GM21515 (cell line): ENCODE measurements at regions not wholly inside any gene's neighbourhood (a gene's known extent, or its start where the extent isn't known, plus 50 kb on each side); places are given as distances from the start of the nearest gene placed in this dataset.
"Not testable (repeated sequence)": the region's sequence is repeated elsewhere in the genome, so short reads cannot be mapped to it uniquely, and the experiment has no call there.

ENCODE experiments used
- ATAC-seq: cut with Tn5 transposase; IDR thresholded peaks from one replicate; pipeline ENCODE4 v1.9.1; 2021; ENCODE audit not compliant: unreplicated experiment

GRCh38 chr6:104676679-104677078 lies 183.0 kb downstream of the HACE1 start:
- ATAC-seq = not testable (repeated sequence)

DNA sequence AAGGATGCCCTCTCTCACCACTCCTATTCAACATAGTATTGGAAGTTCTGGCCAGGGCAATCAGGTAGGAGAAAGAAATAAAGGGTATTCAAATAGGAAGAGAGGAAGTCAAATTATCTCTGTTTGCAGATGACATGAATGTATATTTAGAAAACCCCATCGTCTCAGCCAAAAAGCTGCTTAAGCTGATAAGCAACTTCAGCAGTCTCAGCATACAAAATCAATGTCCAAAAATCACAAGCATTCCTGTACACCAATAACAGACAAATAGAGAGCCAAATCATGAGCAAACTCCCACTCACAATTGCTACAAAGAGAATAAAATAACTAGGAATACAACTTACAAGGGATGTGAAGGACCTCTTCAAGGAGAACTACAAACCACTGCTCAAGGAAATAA lies 184.6 kb downstream of the HACE1 start:
- not testable (repeated sequence) for ATAC-seq

GRCh38 chr6:104673078-104673477 lies 186.6 kb downstream of the HACE1 start:
- ATAC-seq = not testable (repeated sequence)

- not testable (repeated sequence) for ATAC-seq
Observed at GRCh38 chr6:104671591-104671891, 188.2 kb downstream of the HACE1 start.

- not testable (repeated sequence) for ATAC-seq
Observed at GRCh38 chr6:104670834-104671590, 188.7 kb downstream of the HACE1 start.

GRCh38 chr6:104669483-104669882 lies 190.2 kb downstream of the HACE1 start:
- ATAC-seq = no peak

- no peak for ATAC-seq
Observed at GRCh38 chr6:104656235-104656634, 203.5 kb downstream of the HACE1 start.

- no peak for ATAC-seq
Observed at GRCh38 chr6:104653781-104654180, 205.9 kb downstream of the HACE1 start.

DNA sequence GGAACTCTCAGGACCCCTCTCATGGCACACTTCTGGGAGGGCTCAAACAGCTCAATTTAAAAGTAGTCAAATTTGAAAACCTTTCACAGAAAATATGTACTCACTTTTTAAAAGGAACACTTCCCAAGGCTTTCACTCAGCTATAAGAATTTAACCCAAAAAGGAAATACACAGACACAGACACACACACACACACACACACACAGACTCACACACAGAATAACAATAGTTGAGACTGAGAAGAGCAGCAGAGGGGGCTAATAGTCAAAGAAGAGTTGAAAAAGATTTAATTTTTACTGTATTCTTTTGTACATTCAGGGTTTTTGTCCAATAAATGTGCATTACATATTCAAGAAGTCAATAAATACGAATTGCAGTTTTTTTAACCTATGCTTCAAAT lies 211.4 kb downstream of the HACE1 start:
- no peak for ATAC-seq

DNA sequence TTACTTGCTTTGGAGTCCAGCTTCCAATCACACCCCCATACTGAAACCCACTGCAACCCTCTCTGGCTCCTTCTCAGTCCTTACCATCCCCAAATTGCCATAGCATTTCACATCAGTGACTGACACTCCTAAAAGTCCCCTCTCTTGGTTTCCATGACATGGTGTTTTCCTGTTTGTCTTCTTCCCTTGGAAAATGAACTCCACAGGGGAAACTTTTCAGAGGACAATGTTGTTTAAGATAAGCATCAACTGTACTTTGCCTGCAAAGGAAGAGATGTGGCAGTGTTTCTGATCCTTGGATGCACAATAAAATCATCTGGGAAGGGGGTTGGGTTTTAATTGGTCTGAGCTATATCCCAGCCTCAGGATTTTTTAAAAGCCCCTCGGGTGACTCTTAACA lies 214.9 kb downstream of the HACE1 start:
- no peak for ATAC-seq

GRCh38 chr6:104642871-104643270 lies 216.8 kb downstream of the HACE1 start:
- no peak for ATAC-seq

- ATAC-seq = no peak
Observed at GRCh38 chr6:104640761-104641160, 219.0 kb downstream of the HACE1 start.

GRCh38 chr6:104640150-104640700 lies 219.5 kb downstream of the HACE1 start:
- ATAC-seq = no peak

DNA sequence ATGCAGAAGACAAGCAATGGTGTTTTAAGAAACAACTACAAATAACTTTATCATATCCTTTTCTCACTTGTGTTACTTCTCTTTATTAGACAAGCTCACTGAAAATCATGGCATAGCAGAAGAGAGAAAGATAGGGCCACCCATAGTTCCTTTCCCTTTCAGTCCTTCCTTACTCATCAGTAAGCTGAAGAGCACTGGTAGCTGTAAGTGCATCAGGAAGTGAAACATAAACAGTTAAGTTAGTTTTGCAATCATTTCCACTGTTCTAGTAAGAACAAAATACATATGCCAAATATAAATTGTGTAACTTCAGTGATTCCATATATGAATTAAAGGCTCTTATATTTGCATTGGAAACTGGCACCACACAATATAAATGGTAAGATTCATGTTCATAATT lies 220.1 kb downstream of the HACE1 start:
- ATAC-seq = peak; percentile 92

DNA sequence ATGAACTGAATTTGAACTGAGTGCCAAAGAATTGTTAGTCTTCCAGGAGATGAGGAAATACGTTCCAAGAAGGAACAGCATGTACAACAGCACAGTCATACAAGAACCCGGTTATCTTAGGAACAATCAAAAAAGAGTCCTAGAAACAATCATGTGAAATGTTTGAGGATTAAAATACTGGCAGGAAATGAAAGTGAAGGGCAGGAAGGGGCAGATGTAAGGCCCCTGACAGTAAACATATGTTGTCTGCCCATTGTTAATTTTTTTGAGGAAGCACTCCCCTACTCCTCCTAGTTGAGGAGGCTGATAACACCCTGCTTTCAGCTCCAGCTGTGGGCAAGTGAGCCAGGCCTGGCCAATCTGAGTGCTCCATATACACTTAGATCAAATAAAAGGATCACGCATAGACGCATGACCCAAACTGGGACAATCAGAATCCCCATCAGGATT lies 220.9 kb downstream of the HACE1 start:
- ATAC-seq = no peak

- ATAC-seq = no peak
Observed at GRCh38 chr6:104633125-104633524, 226.6 kb downstream of the HACE1 start.

GRCh38 chr6:104632588-104632987 lies 227.1 kb downstream of the HACE1 start:
- ATAC-seq = no peak

DNA sequence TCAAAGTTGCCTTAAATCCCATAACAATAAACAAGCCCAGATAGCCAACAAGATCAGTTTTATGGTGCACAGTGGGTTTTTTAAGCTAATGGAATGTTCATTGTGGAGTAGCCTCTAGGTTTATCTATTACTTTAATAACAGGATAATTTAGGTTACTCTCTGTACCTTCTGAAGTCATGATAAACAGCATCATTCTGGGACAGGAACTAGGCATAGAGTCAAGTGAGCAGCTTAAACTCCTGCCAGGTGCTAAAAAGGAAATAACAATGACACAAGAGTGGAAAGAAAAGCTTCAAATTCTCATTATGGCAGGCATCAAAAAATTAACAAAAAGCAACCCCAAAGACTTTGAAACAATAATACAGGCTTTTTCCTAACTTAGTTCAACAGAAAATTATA lies 228.8 kb downstream of the HACE1 start:
- no peak for ATAC-seq

- ATAC-seq = no peak
Observed at GRCh38 chr6:104630522-104630921, 229.2 kb downstream of the HACE1 start.

GRCh38 chr6:104629826-104630225 lies 229.9 kb downstream of the HACE1 start:
- ATAC-seq = no peak

GRCh38 chr6:104625536-104625935 lies 234.2 kb downstream of the HACE1 start:
- ATAC-seq = no peak

DNA sequence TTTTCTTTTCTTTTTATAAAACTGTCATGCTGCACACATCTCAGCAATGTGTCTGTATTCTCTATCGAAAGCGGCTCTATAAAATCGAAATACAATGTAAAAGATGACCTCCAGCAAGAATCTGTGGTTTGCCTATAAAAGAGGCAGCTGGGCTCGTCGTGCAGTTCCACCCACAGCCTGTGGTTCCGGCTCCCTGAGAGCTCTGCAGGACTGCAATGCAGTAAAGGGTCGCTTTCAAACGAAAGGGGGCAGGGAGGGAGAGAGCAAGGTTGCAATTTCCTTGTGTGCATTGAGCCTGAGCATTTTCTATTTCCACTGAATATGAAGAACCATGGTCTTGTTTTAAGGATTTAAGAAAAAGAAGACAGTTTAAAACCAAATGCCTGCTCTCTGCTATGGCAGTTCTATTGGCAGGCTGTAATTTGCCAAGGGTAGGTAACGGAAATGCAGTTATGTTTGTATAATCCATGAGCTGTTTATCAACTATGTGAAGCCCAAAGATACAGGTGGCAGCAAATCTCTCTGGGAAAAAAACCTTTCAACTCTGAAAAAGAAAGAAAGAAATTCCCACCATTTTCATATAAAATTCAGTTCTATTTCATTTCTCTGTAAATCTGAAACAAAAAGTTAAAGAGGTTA lies 236.5 kb downstream of the HACE1 start:
- no peak for ATAC-seq
